ENCODE measurements at regions not wholly inside any gene's neighbourhood (a gene's known extent, or its start where the extent isn't known, plus 50 kb on each side); places are given as distances from the start of the nearest gene placed in this dataset.
"Not testable (repeated sequence)": the region's sequence is repeated elsewhere in the genome, so short reads cannot be mapped to it uniquely, and the experiment has no call there.

DNA sequence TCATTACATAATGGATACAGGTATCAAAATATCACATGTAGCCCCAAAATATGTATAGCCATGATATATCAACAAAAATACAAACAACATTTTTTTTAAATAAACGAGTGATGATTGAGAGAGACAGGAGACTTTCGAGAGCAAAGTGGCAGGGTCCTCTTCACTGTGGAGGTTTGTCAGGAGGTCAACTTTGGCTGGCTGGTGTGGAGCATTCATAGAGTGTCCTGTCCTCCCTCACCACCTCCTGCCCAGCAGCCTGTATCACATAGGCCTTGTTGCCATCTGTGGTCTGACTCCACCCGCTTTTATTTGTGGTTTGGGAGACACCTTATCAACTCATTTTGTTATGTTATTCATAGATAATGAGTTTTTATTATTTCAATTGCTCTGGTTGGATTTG, 206.9 kb downstream of the SYK start:
- no peak for ATAC-seq
- Histone ChIP-seq H3K27me3 (no peaks in the 10 kb centered on the region), H3K27ac (no peak overlapping the region), H3K4me3 (no peak overlapping the region), H3K4me1 (no peaks in the 10 kb centered on the region), H3K9me3 (no peaks in the 10 kb centered on the region), H3K36me3 (no peaks in the 10 kb centered on the region)
- intact Hi-C loops (cut with DNase I) = no loop called here
- DNase-seq = no peak
- no peak for TF ChIP-seq CTCF (IDR thresholded peaks at IDR 0.05)

GRCh38 chr9:91011891-91012290, 210.3 kb downstream of the SYK start:
- intact Hi-C loops (cut with DNase I) = no loop called here

DNA sequence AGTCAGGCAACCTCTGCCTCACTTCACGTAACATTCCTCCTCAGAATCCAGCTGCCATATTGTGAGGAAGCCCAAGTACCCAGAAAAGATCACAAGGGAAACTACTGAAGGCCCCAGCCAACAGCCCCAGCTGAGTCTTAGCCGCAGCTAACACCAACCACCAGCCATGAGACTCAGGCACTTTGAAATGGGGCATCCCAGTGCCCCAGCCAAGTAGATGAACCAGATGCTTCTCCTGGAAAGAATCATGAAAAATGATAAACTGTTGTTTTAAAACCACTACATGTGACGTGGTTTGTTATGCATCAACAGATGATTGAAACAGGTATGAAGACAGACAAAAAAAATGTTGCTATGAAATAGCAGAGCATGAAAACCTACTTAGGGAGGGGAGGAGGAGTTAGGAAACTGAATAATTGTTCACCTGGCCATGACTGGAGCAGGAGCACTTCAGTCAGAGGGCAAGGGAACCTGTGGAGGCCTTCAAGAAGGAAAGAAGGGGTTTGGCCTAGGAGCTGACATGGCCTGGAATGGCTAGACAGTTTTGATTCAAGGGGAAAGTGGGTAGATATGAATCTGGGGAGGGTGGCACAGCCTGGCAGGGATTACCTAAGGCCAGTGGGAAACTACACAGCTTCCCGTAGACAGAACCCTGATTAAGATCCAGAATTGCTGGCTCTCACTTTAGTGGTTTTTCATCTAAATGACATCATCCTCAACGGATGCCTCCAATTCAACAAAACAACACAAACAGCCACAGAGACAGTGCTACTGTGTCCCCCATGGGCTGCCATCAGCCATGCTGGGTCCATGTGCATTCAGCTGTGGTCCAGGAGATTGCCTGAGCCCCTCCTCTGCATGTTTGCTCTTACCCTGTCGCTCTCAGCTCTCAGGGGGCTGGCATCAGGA, 211.6 kb downstream of the SYK start:
- Histone ChIP-seq H3K36me3 (no peaks in the 10 kb centered on the region), H3K27ac (no peak overlapping the region), H3K9me3 (no peaks in the 10 kb centered on the region), H3K4me1 (no peaks in the 10 kb centered on the region), H3K27me3 (no peaks in the 10 kb centered on the region), H3K4me3 (no peak overlapping the region)
- intact Hi-C loops (cut with DNase I) = no loop called here
- no peak for TF ChIP-seq CTCF (IDR thresholded peaks at IDR 0.05)
- DNase-seq = no peak
- ATAC-seq = no peak

More at GRCh38 chr9:91011891-91012290, 210.3 kb downstream of the SYK start:
- Histone ChIP-seq H3K4me3 (no peak overlapping the region), H3K4me1 (no peaks in the 10 kb centered on the region), H3K36me3 (no peaks in the 10 kb centered on the region), H3K9me3 (no peaks in the 10 kb centered on the region), H3K27ac (no peak overlapping the region), H3K27me3 (no peaks in the 10 kb centered on the region)
- TF ChIP-seq CTCF (IDR thresholded peaks at IDR 0.05) = no peak
- no peak for ATAC-seq
- no peak for DNase-seq

DNA sequence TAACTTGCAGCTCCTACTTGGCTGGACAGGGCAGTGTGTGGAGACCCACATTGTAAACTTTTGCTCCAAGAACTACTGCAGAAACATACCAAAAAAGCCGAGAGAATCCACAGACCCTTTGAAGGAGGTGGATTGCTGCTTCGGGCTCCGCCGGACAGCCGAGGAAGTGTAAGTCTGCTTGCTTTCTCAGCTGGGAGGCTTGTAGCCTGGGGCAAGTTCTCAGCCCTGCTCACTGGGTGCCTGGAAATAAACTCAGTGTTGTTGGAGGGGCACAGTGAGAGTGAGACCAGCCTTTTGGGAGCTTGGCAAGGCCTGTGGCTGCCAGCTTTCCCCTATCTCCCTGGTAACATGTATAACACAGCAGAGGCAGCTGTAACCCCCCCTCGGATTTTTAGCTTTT, 215.6 kb downstream of the SYK start:
- no peak for TF ChIP-seq CTCF (IDR thresholded peaks at IDR 0.05)

GRCh38 chr9:91019871-91020270, 218.3 kb downstream of the SYK start:
- H3K27ac ChIP-seq; H3K9me3 ChIP-seq; intact Hi-C loops (cut with DNase I); H3K4me3 ChIP-seq; DNase-seq; H3K27me3 ChIP-seq; ATAC-seq; H3K36me3 ChIP-seq; H3K4me1 ChIP-seq: not testable (repeated sequence)

More for the DNA sequence above, 215.6 kb downstream of the SYK start:
- intact Hi-C loops (cut with DNase I) = no loop called here
- Histone ChIP-seq H3K27me3 (no peaks in the 10 kb centered on the region), H3K9me3 (no peaks in the 10 kb centered on the region), H3K27ac (no peak overlapping the region), H3K36me3 (no peaks in the 10 kb centered on the region), H3K4me1 (no peaks in the 10 kb centered on the region), H3K4me3 (no peak overlapping the region)
- ATAC-seq (no peak), DNase-seq (no peak)

DNA sequence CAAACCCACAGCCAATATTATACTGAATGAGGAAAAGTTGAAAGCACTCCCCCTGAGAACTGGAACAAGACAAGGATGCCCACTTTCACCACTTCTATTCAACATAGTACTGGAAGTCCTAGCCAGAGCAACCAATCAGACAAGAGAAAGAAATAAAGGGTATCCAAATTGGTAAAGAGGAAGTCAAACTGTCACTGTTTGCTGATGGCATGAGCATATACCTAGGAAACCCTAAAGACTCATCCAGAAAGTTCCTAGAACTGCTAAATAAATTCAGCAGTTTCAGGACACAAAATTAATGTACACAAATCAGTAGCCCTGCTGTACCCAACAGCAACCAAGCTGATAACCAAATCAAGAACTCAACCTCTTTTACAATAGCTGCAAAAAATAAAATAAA, 220.0 kb downstream of the SYK start:
- H3K36me3 ChIP-seq; H3K4me3 ChIP-seq; H3K27me3 ChIP-seq; H3K9me3 ChIP-seq; ATAC-seq; intact Hi-C loops (cut with DNase I); H3K4me1 ChIP-seq; H3K27ac ChIP-seq; DNase-seq: not testable (repeated sequence)
